Neural cell (in vitro differentiated cells): ENCODE measurements at regions not wholly inside any gene's neighbourhood (a gene's known extent, or its start where the extent isn't known, plus 50 kb on each side); places are given as distances from the start of the nearest gene placed in this dataset.

ENCODE experiments used
- H2AFZ ChIP-seq: fragments of 200-600, 300-800 bp; sonication (generic), shearing (Covaris generic); 2 replicates; pipeline ENCODE4 v1.6.0; 2014; ENCODE audit warnings: low read depth, mild to moderate bottlenecking, antibody characterized with exemption, low read length, moderate library complexity
- H3F3A ChIP-seq: fragments of 200-600 bp; shearing (Covaris generic); 2 replicates; pipeline ENCODE4 v1.6.1; 2016; ENCODE audit warnings: mild to moderate bottlenecking, moderate library complexity, mixed read lengths, antibody characterized with exemption, low read length; ENCODE audit not compliant: insufficient read depth, poor library complexity, severe bottlenecking
- H3K27ac ChIP-seq: fragments of 200-600, 300-800 bp; sonication (generic), shearing (Covaris generic); 2 replicates; pipeline ENCODE4 v1.5.1; 2014; ENCODE audit warnings: mild to moderate bottlenecking, low read length, moderate library complexity
- H3K27me3 ChIP-seq: fragments of 300-800, 200-600 bp; sonication (generic), shearing (Covaris generic); 2 replicates; pipeline ENCODE4 v1.6.0; 2014; ENCODE audit warnings: mild to moderate bottlenecking, low read depth, low read length, moderate library complexity; ENCODE audit not compliant: insufficient read depth
- H3K36me3 ChIP-seq: fragments of 300-800, 200-600 bp; sonication (generic), shearing (Covaris generic); 2 replicates; pipeline ENCODE4 v1.5.1; 2014; ENCODE audit warnings: mild to moderate bottlenecking, antibody characterized with exemption, low read length, moderate library complexity; ENCODE audit not compliant: insufficient read depth
- H3K4me2 ChIP-seq: fragments of 300-800, 200-600 bp; sonication (generic), shearing (Covaris generic); 2 replicates; pipeline ENCODE4 v1.6.0; 2014; ENCODE audit warnings: mild to moderate bottlenecking, low read length
- H3K4me3 ChIP-seq: fragments of 300-800, 200-600 bp; sonication (generic), shearing (Covaris generic); 2 replicates; pipeline ENCODE4 v1.5.1; 2014; ENCODE audit warnings: mild to moderate bottlenecking, low read length, moderate library complexity
- H3K79me2 ChIP-seq: fragments of 200-600 bp; shearing (Covaris generic); replicated peaks from 2 replicates; pipeline ENCODE4 v1.6.0; 2014; ENCODE audit warnings: mild to moderate bottlenecking, low read length, moderate library complexity; ENCODE audit not compliant: insufficient read depth
- H3K9ac ChIP-seq: fragments of 300-800, 200-600 bp; sonication (generic), shearing (Covaris generic); 2 replicates; pipeline ENCODE4 v1.6.1; 2016; ENCODE audit warnings: mild to moderate bottlenecking, low read length, mixed read lengths
- H3K9me2 ChIP-seq: fragments of 200-600 bp; shearing (Covaris generic); 2 replicates; pipeline ENCODE4 v1.6.1; 2016; ENCODE audit warnings: mild to moderate bottlenecking, low read length, mixed read lengths; ENCODE audit not compliant: insufficient read depth
- H3K9me3 ChIP-seq: fragments of 200-600, 300-800 bp; sonication (generic), shearing (Covaris generic); 2 replicates; pipeline ENCODE4 v1.6.1; 2016; ENCODE audit warnings: mild to moderate bottlenecking, mixed run types, low read length, moderate library complexity, mixed read lengths
- H4K20me1 ChIP-seq: fragments of 200-600 bp; shearing (Covaris generic); 2 replicates; pipeline ENCODE4 v1.6.1; 2016; ENCODE audit warnings: mild to moderate bottlenecking, mixed run types; ENCODE audit not compliant: insufficient read depth
- CTCF ChIP-seq: fragments of 450-650 bp; IDR thresholded peaks from 2 replicates; pipeline ENCODE4 v1.5.1; 2014; ENCODE audit warnings: antibody characterized with exemption, mild to moderate bottlenecking, moderate library complexity; ENCODE audit not compliant: poor library complexity, severe bottlenecking
- EP300 ChIP-seq: fragments of 450-650 bp; conservative IDR thresholded peaks from 2 replicates; pipeline ENCODE4 v1.6.1; 2014; ENCODE audit warnings: antibody characterized with exemption, mild to moderate bottlenecking, moderate library complexity; ENCODE audit not compliant: poor library complexity, severe bottlenecking
- EZH2 ChIP-seq: fragments of 200-600, 300-800 bp; shearing (Covaris generic), sonication (generic); IDR thresholded peaks from 2 replicates; pipeline ENCODE4 v1.6.1; 2014; ENCODE audit warnings: antibody characterized with exemption, low read length, borderline replicate concordance, mild to moderate bottlenecking; ENCODE audit not compliant: insufficient read depth, poor library complexity, severe bottlenecking
- MXI1 ChIP-seq: fragments of 450-650 bp; conservative IDR thresholded peaks from 2 replicates; pipeline ENCODE4 v1.6.1; 2014; ENCODE audit warnings: antibody characterized with exemption, mild to moderate bottlenecking; ENCODE audit not compliant: poor library complexity, severe bottlenecking
- POLR2AphosphoS5 ChIP-seq: IDR thresholded peaks from 2 replicates; pipeline ENCODE4 v1.6.1; 2012
- RAD21 ChIP-seq: fragments of 450-650 bp; conservative IDR thresholded peaks from 2 replicates; pipeline ENCODE4 v1.6.1; 2014; ENCODE audit warnings: antibody characterized with exemption, mild to moderate bottlenecking, moderate library complexity
- REST ChIP-seq: IDR thresholded peaks from 2 replicates; pipeline ENCODE4 v1.6.1; 2012; ENCODE audit warnings: borderline replicate concordance
- SMC3 ChIP-seq: fragments of 450-650 bp; conservative IDR thresholded peaks from 2 replicates; pipeline ENCODE4 v1.6.1; 2014; ENCODE audit warnings: antibody characterized with exemption, mild to moderate bottlenecking, moderate library complexity; ENCODE audit not compliant: poor library complexity
- TAF1 ChIP-seq: IDR thresholded peaks from 2 replicates; pipeline ENCODE4 v1.6.1; 2012; ENCODE audit warnings: low read depth

- no peaks in the 10 kb centered on the region for H4K20me1 ChIP-seq
- no peaks in the 10 kb centered on the region for H3K79me2 ChIP-seq
- TF ChIP-seq EZH2 (no peak), SMC3 (no peak)
- no peaks in the 10 kb centered on the region for H3K9me3 ChIP-seq
- H2AFZ ChIP-seq: no peak overlapping the region
- no peak overlapping the region for H3K4me3 ChIP-seq
- no peak overlapping the region for H3K27ac ChIP-seq
- H3K27me3 ChIP-seq: no peaks in the 10 kb centered on the region
- H3F3A ChIP-seq: no peaks in the 10 kb centered on the region
- H3K9ac ChIP-seq: no peak overlapping the region
- H3K36me3 ChIP-seq: no peaks in the 10 kb centered on the region
- H3K4me2 ChIP-seq: no peak overlapping the region
- no peaks in the 10 kb centered on the region for H3K9me2 ChIP-seq
These were observed 208.3 kb downstream of the ZC3H11B start for GRCh38 chr1:219404629-219405028.

- Histone ChIP-seq H3F3A (no peaks in the 10 kb centered on the region), H4K20me1 (no peaks in the 10 kb centered on the region), H3K9me3 (no peaks in the 10 kb centered on the region), H3K9me2 (no peaks in the 10 kb centered on the region), H3K79me2 (no peaks in the 10 kb centered on the region), H3K4me3 (no peak overlapping the region), H3K27me3 (no peaks in the 10 kb centered on the region), H3K9ac (no peak overlapping the region), H3K36me3 (no peaks in the 10 kb centered on the region), H2AFZ (no peak overlapping the region), H3K27ac (no peak overlapping the region), H3K4me2 (no peak overlapping the region)
- TF ChIP-seq POLR2AphosphoS5 (no peak), REST (no peak), CTCF (no peak), RAD21 (no peak), SMC3 (no peak), MXI1 (no peak), EP300 (no peak), EZH2 (no peak), TAF1 (no peak)
These were observed 210.0 kb downstream of the ZC3H11B start for GRCh38 chr1:219402925-219403324.
